ENCODE measurements at regions not wholly inside any gene's neighbourhood (a gene's known extent, or its start where the extent isn't known, plus 50 kb on each side); places are given as distances from the start of the nearest gene placed in this dataset.

GRCh38 chr1:194150242-194150641 lies 963.8 kb upstream of the B3GALT2 start:
- FAIRE-seq = no peak
- no peaks in the 10 kb centered on the region for H3K36me3 ChIP-seq (ENCODE audit: control insufficient read depth in 2 of 2, insufficient read depth in 2 of 2, low read length in 1 of 2)
- ChIA-PET CTCF (no interaction called here), SMC1A (ENCODE audit: uncharacterized antibody, unreplicated experiment) (interaction anchor here (0.8 to 1.3 kb wide), 2 partner anchors 11 to 12 kb away, joined by 3 read pairs; no protein-coding TSS in a partner anchor), POLR2A (no interaction called here), RAD21 (ENCODE audit: unreplicated experiment) (no interaction called here)
- no TSS peak for BruUV-seq (replicated peaks)
- no peak for DNase-seq (ENCODE audit: low read depth, low spot score)
- H3K4me2 ChIP-seq (ENCODE audit: control insufficient read depth, insufficient read depth) = no peak overlapping the region
- no peak overlapping the region for H3K27ac ChIP-seq (ENCODE audit: control insufficient read depth, insufficient read depth)
- no peaks in the 10 kb centered on the region for H3K4me1 ChIP-seq (ENCODE audit: control insufficient read depth, insufficient read depth, low read length)
- H3K79me2 ChIP-seq (ENCODE audit: control insufficient read depth, insufficient read depth, low read length) = no peaks in the 10 kb centered on the region
- ATAC-seq = no peak
- H3K4me3 ChIP-seq = no peak overlapping the region
- intact Hi-C loops (cut with micrococcal nuclease; ENCODE audit: unreplicated experiment) = no loop called here
- in situ Hi-C loops (cut with MboI) = no loop called here
- H4K20me1 ChIP-seq (ENCODE audit: control insufficient read depth, insufficient read depth) = no peaks in the 10 kb centered on the region
- TF ChIP-seq, protein P1, sequence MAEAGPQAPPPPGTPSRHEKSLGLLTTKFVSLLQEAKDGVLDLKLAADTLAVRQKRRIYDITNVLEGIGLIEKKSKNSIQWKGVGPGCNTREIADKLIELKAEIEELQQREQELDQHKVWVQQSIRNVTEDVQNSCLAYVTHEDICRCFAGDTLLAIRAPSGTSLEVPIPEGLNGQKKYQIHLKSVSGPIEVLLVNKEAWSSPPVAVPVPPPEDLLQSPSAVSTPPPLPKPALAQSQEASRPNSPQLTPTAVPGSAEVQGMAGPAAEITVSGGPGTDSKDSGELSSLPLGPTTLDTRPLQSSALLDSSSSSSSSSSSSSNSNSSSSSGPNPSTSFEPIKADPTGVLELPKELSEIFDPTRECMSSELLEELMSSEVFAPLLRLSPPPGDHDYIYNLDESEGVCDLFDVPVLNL (IDR thresholded peaks at IDR 0.05; ENCODE audit: low read depth, low read length) = no peak
- TF ChIP-seq TAF1 (IDR thresholded peaks at IDR 0.05; ENCODE audit: borderline replicate concordance, low read depth, low read length) (no peak), TCF3 (IDR thresholded peaks at IDR 0.05; ENCODE audit: borderline replicate concordance, insufficient read depth, low read depth, low read length) (no peak), NFYB (IDR thresholded peaks at IDR 0.05; ENCODE audit: insufficient read depth, low read depth, low read length) (no peak), SPI1 (IDR thresholded peaks at IDR 0.05; ENCODE audit: borderline replicate concordance, insufficient read depth, low read depth, low read length) (no peak), BMI1 (IDR thresholded peaks at IDR 0.05; ENCODE audit: borderline replicate concordance) (no peak), CBX3 (IDR thresholded peaks at IDR 0.05; ENCODE audit: borderline replicate concordance, low read depth) (no peak), NBN (IDR thresholded peaks at IDR 0.05) (no peak)
- TF ChIP-seq, protein P2, sequence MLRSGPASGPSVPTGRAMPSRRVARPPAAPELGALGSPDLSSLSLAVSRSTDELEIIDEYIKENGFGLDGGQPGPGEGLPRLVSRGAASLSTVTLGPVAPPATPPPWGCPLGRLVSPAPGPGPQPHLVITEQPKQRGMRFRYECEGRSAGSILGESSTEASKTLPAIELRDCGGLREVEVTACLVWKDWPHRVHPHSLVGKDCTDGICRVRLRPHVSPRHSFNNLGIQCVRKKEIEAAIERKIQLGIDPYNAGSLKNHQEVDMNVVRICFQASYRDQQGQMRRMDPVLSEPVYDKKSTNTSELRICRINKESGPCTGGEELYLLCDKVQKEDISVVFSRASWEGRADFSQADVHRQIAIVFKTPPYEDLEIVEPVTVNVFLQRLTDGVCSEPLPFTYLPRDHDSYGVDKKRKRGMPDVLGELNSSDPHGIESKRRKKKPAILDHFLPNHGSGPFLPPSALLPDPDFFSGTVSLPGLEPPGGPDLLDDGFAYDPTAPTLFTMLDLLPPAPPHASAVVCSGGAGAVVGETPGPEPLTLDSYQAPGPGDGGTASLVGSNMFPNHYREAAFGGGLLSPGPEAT (IDR thresholded peaks at IDR 0.05; ENCODE audit: low read depth) = no peak
- TF ChIP-seq, protein P3, sequence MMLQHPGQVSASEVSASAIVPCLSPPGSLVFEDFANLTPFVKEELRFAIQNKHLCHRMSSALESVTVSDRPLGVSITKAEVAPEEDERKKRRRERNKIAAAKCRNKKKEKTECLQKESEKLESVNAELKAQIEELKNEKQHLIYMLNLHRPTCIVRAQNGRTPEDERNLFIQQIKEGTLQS (IDR thresholded peaks at IDR 0.05; ENCODE audit: borderline replicate concordance, extremely low read depth, low read depth, low read length) = no peak
- H3K27me3 ChIP-seq (replicated peaks in 1 of 2; ENCODE audit: control insufficient read depth in 2 of 2, insufficient read depth in 2 of 2, low read length in 1 of 2) = no peaks in the 10 kb centered on the region
- H3K9ac ChIP-seq (ENCODE audit: control insufficient read depth, insufficient read depth, low read length) = no peak overlapping the region
- H2AFZ ChIP-seq (ENCODE audit: control insufficient read depth, low read depth, low read length) = no peak overlapping the region
- H3K9me3 ChIP-seq (replicated peaks; ENCODE audit: control insufficient read depth, insufficient read depth, low read length) = no peaks in the 10 kb centered on the region
